HT-29 (cell line): ENCODE measurements at regions not wholly inside any gene's neighbourhood (a gene's known extent, or its start where the extent isn't known, plus 50 kb on each side); places are given as distances from the start of the nearest gene placed in this dataset.
"Not testable (repeated sequence)": the region's sequence is repeated elsewhere in the genome, so short reads cannot be mapped to it uniquely, and the experiment has no call there.

Experiments
- DNase-seq: peaks from one replicate; pipeline ENCODE4 v3.0.0-alpha.2; 2015; ENCODE audit warnings: low spot score

- DNase-seq = peak; percentile 63
Measured at GRCh38 chr2:42974721-42975717, 182.6 kb upstream of the HAAO start.

- no peak for DNase-seq
Measured at GRCh38 chr2:42974169-42974720, 181.9 kb upstream of the HAAO start.

DNA sequence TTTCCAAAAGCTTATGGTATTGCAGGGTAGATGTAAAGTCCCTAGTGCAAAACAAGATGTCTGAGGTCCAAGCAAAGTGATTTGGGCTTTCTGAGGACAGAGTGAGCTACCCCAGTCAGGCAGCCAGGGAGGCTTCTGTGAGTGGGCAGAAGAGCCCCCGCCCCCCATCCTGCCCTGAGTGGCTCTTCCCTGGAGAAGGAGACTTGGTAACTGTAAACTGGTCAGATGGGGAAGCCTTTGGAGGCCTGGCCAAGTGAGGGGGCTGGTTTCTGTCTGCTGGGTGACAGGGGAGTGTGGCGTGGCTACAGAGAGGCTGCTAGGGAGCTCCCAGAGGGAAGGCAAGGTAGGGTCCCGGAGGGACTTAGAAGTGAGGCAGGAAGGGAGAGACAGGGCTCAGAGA is 181.3 kb upstream of the HAAO start:
- no peak for DNase-seq

DNA sequence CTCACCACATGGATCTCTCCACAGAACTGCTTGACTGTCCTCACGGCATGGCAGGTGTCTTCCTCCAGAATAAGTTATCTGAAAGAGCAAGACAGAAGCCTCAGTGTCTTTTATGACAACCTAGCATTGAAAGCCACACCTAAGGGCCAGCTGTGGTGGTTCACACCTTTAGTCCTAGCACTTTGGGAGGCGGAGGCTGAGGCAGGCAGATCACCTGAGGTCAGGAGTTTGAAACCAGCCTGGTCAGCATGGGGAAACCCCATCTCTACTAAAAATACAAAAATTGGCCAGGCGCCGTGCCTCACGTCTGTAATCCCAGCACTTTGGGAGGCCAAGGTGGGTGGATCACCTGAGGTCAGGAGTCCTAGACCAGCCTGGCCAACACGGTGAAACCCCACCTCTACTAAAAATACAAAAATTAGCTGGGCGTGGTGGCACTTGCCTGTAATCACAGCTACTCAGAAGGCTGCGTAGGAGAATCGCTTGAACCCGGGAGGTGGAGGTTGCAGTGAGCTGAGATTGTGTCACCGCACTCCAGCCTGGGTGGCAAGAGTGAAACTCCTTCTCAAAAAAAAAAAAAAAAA is 180.6 kb upstream of the HAAO start:
- not testable (repeated sequence) for DNase-seq

- DNase-seq = no peak
Measured at GRCh38 chr2:42971947-42972736, 179.8 kb upstream of the HAAO start.

- DNase-seq = no peak
Measured at GRCh38 chr2:42971381-42971780, 179.0 kb upstream of the HAAO start.

DNA sequence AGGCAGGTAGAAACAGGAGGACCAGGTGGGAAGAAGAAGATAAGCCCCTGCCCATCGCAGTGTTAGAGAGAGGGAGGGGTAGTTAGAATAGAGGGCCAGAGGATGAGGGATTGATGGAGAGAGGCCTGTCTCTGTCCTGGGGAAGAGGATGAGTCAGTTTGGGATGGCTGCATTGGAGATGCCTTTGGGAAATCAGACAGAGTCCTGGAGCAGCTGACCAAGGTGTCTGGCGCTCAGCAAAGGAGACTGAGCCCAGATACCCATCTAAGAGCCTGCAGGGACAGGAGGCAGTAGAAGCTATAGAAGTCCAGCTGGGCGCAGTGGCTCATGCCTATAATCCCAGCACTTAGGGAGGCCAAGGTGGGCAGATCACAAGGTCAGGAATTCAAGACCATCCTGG is 177.8 kb upstream of the HAAO start:
- DNase-seq = no peak

DNA sequence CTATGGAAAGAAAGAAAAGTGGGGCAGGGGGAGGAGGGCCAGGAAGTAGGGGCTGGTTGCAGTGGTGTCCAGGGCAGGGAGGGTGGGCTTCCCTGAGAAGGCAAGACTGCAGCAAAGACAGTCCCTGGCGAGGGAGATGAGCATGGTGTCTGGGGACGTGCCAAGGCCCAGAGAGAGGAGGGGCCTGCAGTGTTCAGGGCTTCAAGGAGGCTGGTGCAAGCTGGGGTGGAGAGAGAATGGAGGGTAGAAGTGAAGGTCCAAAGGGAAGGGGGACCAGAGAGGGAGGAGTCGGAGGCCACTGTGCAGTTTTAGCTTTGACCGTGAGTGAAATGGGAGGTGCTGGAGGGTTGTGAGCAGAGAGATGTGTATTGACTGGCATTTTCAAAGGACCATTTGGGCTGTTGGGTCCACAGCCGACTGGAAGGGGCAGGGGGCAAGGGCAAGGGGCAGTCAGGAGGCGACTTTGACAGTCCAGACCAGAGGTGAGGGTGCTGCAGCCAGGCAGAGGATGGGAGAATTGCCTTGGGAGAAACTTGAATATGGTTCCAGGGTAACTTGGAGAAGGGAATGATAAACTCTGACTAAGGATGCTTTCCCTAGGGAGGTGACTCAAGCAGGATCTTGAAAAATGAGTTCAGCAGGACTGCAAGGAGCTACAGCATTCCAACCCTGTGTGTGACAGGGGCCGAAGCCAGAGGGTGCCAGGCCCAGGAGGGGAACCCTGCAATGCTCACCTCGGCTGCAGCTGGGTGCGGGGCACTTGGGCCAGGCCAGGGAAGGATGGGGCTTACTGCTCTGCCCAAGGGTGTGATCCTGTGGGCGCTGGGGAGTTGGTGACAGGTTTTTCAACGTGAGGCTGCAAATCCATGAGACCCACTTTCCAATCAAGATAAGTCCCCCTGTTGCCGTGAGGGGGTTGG is 177.1 kb upstream of the HAAO start:
- DNase-seq = no peak

DNA sequence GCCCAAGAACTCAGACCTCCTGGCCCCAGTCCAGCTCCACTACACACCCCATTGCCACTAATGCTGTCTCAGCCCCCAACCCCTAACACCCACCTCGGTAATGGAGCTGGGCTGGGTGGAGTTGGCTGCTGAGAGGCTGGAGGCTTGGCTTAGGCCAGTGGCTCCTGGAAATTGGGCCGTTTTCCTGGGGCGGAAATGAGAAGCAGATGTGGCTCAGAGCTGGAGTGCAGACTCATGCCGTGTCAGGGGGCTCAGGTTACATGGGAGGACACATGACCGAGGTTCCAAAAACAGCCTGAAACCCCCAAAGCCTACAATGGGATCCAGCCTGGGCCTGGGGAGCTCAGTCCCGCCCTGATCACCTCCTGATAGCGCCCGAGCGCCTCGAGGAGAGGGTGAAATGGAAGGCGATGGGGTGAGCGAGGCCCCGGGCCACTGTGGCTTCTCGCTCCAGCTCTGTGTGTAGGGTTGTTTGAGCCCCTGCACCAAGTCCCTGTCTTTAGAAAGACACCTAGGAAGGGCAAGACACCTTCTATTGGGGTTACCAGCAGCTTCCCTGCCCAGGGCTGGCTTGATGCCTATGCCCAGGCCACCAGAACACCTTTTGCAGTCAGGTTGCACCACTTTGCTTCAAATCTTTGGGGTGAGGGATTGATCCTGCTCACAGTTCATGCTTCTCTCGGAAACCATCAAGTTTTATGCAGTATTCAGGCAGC is 175.7 kb upstream of the HAAO start:
- no peak for DNase-seq

- no peak for DNase-seq
Measured at GRCh38 chr2:42965910-42966309, 173.5 kb upstream of the HAAO start.

DNA sequence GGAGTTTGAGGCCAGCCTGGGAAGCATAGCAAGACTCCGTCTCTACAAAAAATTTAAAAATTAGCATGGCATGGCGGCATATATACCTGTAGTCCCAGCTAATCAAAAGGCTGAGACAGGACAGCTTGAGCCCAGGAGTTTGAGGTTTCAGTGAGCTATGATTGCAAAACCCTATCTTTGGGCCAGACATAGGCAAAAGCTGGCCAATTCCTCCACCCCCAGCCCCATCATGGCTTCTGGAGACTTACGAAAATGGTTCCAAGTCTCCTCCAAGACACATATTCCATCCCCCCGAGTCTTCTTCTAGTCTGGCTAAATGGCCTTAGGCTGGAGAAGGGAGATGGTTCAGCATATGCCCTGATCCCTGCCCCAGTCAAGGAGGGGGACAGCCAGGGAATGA is 172.8 kb upstream of the HAAO start:
- no peak for DNase-seq

DNA sequence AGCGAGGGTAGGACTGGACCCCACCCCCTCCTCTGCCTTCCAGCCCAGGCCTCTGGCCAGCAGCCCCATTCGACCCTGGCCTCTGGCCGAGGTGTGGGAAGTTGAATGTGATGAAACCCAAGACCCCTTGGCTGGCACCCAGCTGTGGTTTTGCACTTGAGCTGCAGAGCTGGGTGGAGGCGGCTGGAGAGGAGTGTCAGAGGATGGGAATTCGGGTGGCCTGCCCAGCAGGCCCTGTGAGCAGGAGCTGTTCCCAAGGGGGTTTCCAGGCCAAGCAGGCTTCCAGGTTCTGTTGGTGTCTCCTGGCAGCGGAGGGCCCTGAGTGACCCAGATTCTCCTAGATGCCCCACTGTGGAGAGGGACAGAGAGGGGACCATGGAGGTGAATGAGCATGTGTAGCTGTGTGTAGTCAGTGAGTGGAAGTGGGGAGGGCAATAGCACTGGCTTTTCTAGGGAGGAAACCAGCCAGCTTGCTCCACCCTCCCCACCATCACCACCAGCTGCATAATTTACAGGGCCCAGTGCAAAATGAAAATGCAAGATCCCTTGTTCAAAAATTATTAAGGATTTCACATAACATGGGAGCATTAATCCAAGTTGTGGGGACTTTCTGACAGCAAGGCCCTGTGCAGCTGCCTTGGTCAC is 172.2 kb upstream of the HAAO start:
- no peak for DNase-seq

DNA sequence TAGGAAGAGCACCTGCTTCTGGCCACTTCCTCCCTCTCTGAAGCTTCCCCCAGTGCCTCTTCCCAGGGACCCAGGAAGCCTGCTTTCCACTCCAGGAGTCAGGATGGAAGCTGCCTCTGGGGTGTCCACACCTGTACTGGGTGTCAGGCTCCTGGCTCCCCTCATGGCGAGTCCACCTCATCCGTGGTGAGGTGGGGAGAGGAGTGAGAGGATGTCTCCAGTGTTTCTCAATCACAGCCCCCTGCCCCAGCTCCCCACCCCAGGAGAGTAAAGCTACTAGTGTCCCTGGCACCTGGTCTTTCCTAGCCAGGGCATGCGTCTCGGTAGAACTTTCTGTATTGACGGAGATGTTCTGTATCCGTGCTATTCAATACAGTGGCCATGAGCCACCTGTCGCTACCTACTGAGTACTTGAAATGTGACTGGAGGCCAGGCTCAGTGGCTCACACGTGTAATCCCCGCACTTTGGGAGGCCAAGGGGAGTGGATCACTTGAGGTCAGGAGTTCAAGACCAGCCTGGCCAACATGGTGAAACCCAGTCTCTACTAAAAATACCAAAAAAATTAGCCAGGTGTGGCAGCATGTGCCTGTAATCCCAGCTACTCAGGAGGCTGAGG is 171.2 kb upstream of the HAAO start:
- no peak for DNase-seq

DNA sequence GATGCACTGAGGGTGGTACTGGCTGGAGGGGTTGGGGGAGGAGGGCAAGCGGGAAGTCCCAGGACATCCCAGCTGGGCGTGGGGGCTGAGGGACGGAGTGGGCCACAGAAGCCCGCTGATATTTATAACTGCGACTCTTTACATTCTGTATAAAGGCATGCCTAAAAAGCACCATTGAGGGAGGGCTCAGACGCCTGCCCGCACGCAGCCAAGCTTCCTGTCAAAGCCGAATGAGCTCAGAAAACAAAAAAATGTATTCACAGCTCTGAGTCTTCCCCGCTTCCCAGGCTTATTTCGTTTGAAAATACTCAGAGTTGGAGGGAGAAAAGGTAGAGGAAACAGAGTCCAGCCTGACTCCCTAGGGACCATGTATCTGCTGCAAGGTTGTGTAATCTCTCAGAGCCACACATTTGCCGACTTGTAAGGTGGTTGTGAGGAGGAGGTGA is 170.1 kb upstream of the HAAO start:
- no peak for DNase-seq

DNA sequence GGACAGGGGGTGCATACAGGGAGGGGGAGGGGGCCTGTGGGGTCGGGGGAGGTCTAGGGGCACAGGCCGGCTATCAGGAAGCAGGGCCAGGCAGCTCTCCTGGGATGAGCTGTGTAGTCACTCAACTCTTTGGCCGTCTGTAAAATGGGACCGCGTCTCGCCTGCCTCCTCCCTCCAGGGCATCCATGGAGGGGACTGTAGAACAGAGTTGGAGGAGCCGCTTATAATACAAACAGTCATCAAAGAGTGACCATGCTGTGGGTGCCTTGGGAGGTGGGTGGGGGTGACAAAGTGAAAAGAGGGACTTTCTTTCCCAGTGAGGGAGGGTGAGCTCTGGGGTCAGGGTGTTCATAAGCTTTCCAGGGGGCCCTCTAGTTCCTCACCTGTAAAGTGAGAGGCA is 169.6 kb upstream of the HAAO start:
- DNase-seq = no peak

DNA sequence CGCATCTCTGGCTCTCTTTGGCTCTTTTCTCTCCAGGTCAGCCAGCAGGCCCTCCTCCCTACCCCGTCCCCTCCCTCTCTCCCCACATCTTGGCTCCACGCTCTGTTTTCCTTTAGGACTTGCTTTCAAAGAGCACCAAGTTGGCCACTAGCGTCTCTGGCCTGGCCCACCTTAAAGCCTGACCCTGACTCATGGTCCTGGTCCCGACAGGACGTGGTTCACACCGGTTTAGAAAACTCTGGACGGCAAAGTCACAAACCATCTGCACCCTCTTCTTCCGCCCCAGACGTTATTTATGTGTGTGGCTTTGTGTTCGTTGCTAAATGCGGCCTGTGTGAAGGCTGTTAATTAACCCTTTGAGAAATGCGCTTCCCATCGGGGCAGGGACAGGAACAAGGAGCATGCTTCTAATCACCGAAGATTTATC is 169.0 kb upstream of the HAAO start:
- no peak for DNase-seq

DNA sequence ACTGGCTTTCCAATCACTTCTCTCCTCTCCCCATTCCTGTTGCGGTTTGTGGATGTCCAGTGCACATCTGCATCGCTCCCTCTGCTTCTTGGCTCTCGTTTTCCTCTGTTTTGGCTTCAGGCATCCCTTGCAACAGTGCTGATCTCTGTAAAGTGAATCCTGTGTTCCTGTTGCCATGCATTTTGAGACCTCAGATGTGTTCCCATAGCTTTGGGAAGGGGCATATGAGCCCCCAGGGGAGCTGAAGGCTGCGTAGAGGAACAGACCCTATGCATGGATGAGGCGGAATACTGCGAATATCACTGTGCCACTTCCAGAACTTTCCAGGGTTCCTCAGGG is 168.4 kb upstream of the HAAO start:
- no peak for DNase-seq

DNA sequence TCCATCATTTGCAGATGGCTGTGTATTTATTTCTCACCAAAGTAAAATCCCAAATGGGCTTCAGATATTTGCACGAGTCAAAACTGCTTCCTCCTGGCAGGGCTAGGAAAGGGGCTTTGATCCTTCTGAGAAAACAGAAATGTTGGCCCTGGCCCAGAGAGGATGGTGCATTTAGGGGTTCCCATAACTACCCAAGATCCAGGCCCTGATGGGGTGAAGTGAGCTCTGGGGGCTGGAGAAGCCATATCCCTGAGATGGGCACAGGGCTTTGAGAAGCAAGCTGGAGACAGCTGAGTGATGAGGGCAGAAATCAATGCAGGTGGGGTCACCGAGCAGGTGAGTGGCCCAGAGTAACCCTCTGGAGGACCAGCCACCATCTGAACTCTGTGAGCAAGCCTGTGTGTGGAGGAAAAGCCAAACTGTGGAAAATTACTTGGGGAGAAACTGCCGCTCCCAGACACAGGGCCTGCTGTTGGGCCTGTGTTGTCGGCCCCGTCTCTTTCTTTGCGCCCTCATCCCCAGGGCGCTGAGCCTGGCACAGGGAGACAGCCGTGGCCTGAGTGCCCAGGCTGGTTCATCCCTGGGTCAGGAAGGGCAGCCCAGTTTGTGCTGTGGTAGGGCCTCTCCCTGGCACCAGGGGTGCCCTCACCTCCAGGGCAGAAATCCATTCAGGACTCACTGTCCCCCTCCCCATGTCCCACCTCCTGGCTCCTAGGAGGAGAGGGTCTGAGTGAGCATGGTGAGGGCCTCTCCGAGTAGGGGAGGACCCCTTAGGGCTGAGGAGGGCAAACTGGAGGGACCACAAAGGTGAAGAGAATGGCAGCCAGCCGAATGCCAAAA is 167.8 kb upstream of the HAAO start:
- no peak for DNase-seq
